Astrocyte (in vitro differentiated cells and primary cell): ENCODE measurements at regions not wholly inside any gene's neighbourhood (a gene's known extent, or its start where the extent isn't known, plus 50 kb on each side); places are given as distances from the start of the nearest gene placed in this dataset.
"Not testable (repeated sequence)": the region's sequence is repeated elsewhere in the genome, so short reads cannot be mapped to it uniquely, and the experiment has no call there.

Experiments
- DNase-seq: peaks from one replicate; pipeline ENCODE4 v3.0.0-alpha.2; 2010; ENCODE audit warnings: low read depth
- FAIRE-seq: peaks from 2 replicates; lab custom pipeline; 2011; peaks lifted over from hg19 to GRCh38; lab: Jason Lieb, UNC
- H2AFZ ChIP-seq: 2 replicates; pipeline ENCODE4 v1.6.0; 2012; ENCODE audit warnings: low read depth, low read length, inconsistent platforms
- H3K27ac ChIP-seq: 2 replicates; pipeline ENCODE4 v1.5.1; 2011; ENCODE audit warnings: low read depth, low read length, inconsistent platforms
- H3K27me3 ChIP-seq: 2 replicates; pipeline ENCODE4 v1.6.0; 2011; ENCODE audit warnings: low read length, inconsistent platforms; ENCODE audit not compliant: insufficient read depth
- H3K36me3 ChIP-seq: 2 replicates; pipeline ENCODE4 v1.5.1; 2011; ENCODE audit warnings: low read length, inconsistent platforms; ENCODE audit not compliant: insufficient read depth
- H3K4me1 ChIP-seq: 2 replicates; pipeline ENCODE4 v1.5.1; 2011; ENCODE audit warnings: low read length, inconsistent platforms; ENCODE audit not compliant: insufficient read depth
- H3K4me2 ChIP-seq: 2 replicates; pipeline ENCODE4 v1.6.0; 2012; ENCODE audit warnings: low read length, inconsistent platforms
- H3K4me3 ChIP-seq: 2 replicates; pipeline ENCODE4 v1.5.1; 2011; ENCODE audit warnings: low read depth, mild to moderate bottlenecking, low read length, inconsistent platforms; ENCODE audit not compliant: insufficient read depth
- H3K79me2 ChIP-seq: 2 replicates; pipeline ENCODE4 v1.6.0; 2012; ENCODE audit warnings: mild to moderate bottlenecking, low read length, inconsistent platforms; ENCODE audit not compliant: insufficient read depth
- H3K9ac ChIP-seq: 2 replicates; pipeline ENCODE4 v1.6.0; 2012; ENCODE audit warnings: mild to moderate bottlenecking, low read length, inconsistent platforms
- H3K9me3 ChIP-seq: 2 replicates; pipeline ENCODE4 v1.5.1; 2012; ENCODE audit warnings: low read depth, mild to moderate bottlenecking, low read length, inconsistent platforms; ENCODE audit not compliant: insufficient read depth
- H4K20me1 ChIP-seq: 2 replicates; pipeline ENCODE4 v1.6.0; 2012; ENCODE audit warnings: low read length, inconsistent platforms; ENCODE audit not compliant: insufficient read depth
- H3K27ac Mint-ChIP-seq: one replicate; pipeline ENCODE4 v1.8.0; 2021; ENCODE audit warnings: mild to moderate bottlenecking, mixed read lengths; ENCODE audit not compliant: unreplicated experiment
- H3K27me3 Mint-ChIP-seq: one replicate; pipeline ENCODE4 v1.8.0; 2021; ENCODE audit warnings: low read depth, mixed read lengths; ENCODE audit not compliant: unreplicated experiment
- H3K36me3 Mint-ChIP-seq: one replicate; pipeline ENCODE4 v1.8.0; 2021; ENCODE audit warnings: low read depth, mixed read lengths; ENCODE audit not compliant: unreplicated experiment
- H3K4me1 Mint-ChIP-seq: one replicate; pipeline ENCODE4 v1.8.0; 2021; ENCODE audit warnings: low read depth, mixed read lengths; ENCODE audit not compliant: unreplicated experiment
- H3K4me3 Mint-ChIP-seq: one replicate; pipeline ENCODE4 v1.8.0; 2021; ENCODE audit warnings: mild to moderate bottlenecking, moderate library complexity, mixed read lengths; ENCODE audit not compliant: unreplicated experiment
- H3K9me3 Mint-ChIP-seq: one replicate; pipeline ENCODE4 v1.8.0; 2021; ENCODE audit warnings: mild to moderate bottlenecking, mixed read lengths; ENCODE audit not compliant: unreplicated experiment

- not testable (repeated sequence) for H3K9me3 Mint-ChIP-seq, H3K9me3 ChIP-seq, H2AFZ ChIP-seq, H3K4me1 Mint-ChIP-seq, H3K4me2 ChIP-seq, H3K36me3 Mint-ChIP-seq, FAIRE-seq, H3K4me3 ChIP-seq, H4K20me1 ChIP-seq, H3K27ac ChIP-seq, H3K36me3 ChIP-seq, H3K4me3 Mint-ChIP-seq, H3K4me1 ChIP-seq, H3K27me3 ChIP-seq, DNase-seq, H3K27ac Mint-ChIP-seq, H3K79me2 ChIP-seq, H3K27me3 Mint-ChIP-seq, H3K9ac ChIP-seq
These were observed 356.1 kb downstream of the ANAPC1 start for GRCh38 chr2:111527707-111528400.

- H3K4me1 Mint-ChIP-seq, H3K9ac ChIP-seq, H3K4me3 ChIP-seq, H3K36me3 ChIP-seq, H3K27ac Mint-ChIP-seq, H3K9me3 Mint-ChIP-seq, H2AFZ ChIP-seq, DNase-seq, FAIRE-seq, H3K4me2 ChIP-seq, H3K9me3 ChIP-seq, H3K27me3 ChIP-seq, H3K27ac ChIP-seq, H3K27me3 Mint-ChIP-seq, H3K79me2 ChIP-seq, H3K4me1 ChIP-seq, H3K36me3 Mint-ChIP-seq, H3K4me3 Mint-ChIP-seq, H4K20me1 ChIP-seq: not testable (repeated sequence)
These were observed 355.0 kb downstream of the ANAPC1 start for GRCh38 chr2:111529022-111529421.

GRCh38 chr2:111530239-111530965 lies 353.6 kb downstream of the ANAPC1 start:
- H3K4me1 ChIP-seq: peaks cover 19% of the 10 kb centered on the region
- H3K4me1 Mint-ChIP-seq: peaks cover 14% of the 10 kb centered on the region
- H3K36me3 Mint-ChIP-seq, DNase-seq, H3K4me3 Mint-ChIP-seq, H3K9me3 Mint-ChIP-seq, H3K27ac Mint-ChIP-seq, H3K4me3 ChIP-seq, H3K27me3 Mint-ChIP-seq, H3K36me3 ChIP-seq, H3K9ac ChIP-seq, H3K4me2 ChIP-seq, H4K20me1 ChIP-seq, H3K27me3 ChIP-seq, H3K79me2 ChIP-seq, H3K9me3 ChIP-seq, H2AFZ ChIP-seq, H3K27ac ChIP-seq, FAIRE-seq: not testable (repeated sequence)

DNA sequence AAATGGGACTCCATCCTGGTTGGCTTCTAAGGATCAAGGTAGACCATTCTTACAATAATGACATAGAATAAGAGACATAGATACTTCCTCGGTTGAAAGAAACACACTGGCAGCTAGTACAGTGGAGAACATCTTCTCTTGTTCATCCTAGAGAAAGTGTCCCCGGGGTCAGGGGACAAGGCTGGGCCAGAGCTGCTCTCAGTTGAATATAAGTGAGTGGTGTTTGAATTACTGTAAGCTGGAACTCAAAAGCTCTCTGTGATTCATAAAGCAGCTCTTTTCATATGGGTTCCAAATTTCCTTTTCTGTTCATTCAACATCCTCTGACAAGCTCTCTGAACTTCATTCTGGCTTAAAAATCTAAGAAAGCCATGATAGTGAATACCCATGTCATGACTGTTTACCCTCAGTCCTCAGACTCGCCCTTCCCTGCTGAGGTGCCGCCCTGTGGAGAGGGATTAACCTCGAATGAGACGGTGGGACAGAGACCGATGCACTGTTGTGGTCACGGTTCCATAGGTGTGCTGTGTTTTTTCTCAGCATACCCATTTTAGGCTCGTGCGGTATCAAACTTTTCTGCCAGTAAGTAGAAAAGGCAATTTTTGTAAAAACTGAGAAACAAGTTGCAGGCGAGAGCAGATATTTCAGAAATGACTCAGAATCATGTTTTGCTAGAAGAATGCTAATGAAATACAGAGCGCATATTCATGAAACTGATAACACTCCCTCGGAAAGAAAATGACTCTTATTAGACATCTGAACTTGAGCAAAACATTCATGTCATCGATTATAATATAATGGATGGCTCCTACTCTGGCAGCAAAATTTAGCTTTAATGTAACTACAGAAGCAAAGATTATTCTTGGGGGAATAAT lies 351.1 kb downstream of the ANAPC1 start:
- H3K27me3 ChIP-seq, H3K9me3 ChIP-seq, H2AFZ ChIP-seq, H3K36me3 Mint-ChIP-seq, H3K79me2 ChIP-seq, H3K9me3 Mint-ChIP-seq, H3K4me3 ChIP-seq, H4K20me1 ChIP-seq, H3K27me3 Mint-ChIP-seq, H3K36me3 ChIP-seq: not testable (repeated sequence)
- H3K9ac ChIP-seq: peak overlapping the region; percentile 45
- peak overlapping the region; percentile 64 for H3K4me2 ChIP-seq
- Mint-ChIP-seq H3K27ac (peak overlapping the region; percentile 63), H3K4me1 (peaks cover 17% of the 10 kb centered on the region), H3K4me3 (peak overlapping the region; percentile 28)
- peak overlapping the region; percentile 67 for H3K27ac ChIP-seq
- FAIRE-seq (peak; percentile 98), DNase-seq (peak; percentile 17)
- peaks cover 23% of the 10 kb centered on the region for H3K4me1 ChIP-seq

DNA sequence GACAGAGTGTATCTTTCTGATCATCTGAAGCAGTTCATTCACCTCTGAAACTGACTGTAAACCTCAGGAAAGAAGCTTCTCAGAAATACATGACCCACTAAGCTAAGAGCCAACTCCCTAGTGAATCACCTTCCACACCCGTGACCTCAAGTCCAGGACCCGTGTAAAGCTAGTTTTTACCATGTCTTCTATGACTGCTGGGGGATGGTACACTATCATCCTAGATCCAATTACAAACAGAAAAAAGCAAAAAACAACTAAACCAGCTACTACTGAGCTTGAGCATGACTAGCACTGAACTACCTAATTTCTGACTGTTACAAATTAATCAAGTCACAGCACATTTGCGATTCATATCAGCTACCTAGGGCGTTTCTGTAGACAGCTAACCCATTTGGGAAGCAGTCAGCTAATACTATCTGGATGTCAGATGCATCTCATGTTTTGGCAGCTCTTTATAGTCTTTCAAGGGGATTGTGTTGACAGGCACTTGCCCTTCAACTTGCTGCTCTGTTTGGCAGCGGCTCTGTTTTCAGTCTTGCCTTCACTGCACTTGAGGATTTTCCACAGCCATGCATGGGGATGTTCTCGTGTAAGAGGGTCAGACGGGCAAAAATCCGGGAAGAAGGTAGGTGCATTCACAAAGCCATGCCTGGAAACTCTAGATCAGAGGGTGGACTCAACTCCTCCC lies 350.3 kb downstream of the ANAPC1 start:
- Histone ChIP-seq H3K9ac (peak overlapping the region; percentile 50), H3K4me1 (peaks cover 23% of the 10 kb centered on the region)
- not testable (repeated sequence) for H3K4me3 Mint-ChIP-seq

More for the DNA sequence above, 350.3 kb downstream of the ANAPC1 start:
- H3K9me3 Mint-ChIP-seq, H2AFZ ChIP-seq, H3K9me3 ChIP-seq, H3K4me3 ChIP-seq, H3K79me2 ChIP-seq, H4K20me1 ChIP-seq, H3K27me3 Mint-ChIP-seq, H3K36me3 ChIP-seq, FAIRE-seq, H3K36me3 Mint-ChIP-seq, H3K27me3 ChIP-seq: not testable (repeated sequence)
- H3K4me1 Mint-ChIP-seq: peaks cover 17% of the 10 kb centered on the region
- DNase-seq: peak; percentile 38
- peak overlapping the region; percentile 75 for H3K27ac Mint-ChIP-seq
- peak overlapping the region; percentile 66 for H3K27ac ChIP-seq
- H3K4me2 ChIP-seq: peak overlapping the region; percentile 68
